Body of pancreas (tissue), 4 donors: ENCODE measurements at regions not wholly inside any gene's neighbourhood (a gene's known extent, or its start where the extent isn't known, plus 50 kb on each side); places are given as distances from the start of the nearest gene placed in this dataset.

ENCODE experiments used
- POLR2A ChIP-seq, 3 donors: fragments of 450-650 bp; IDR thresholded peaks; one replicate each; pipeline ENCODE4 v1.6.1; 2016; ENCODE audit warnings: antibody characterized with exemption in 3 of 3, mild to moderate bottlenecking in 2 of 3
- TF ChIP-seq, protein P1 (sequence below), 7 experiments: fragments of 450-650 bp in 4 of 7; fragments of 200-600 bp in 3 of 7; sonication (generic) in 3 of 7; IDR thresholded peaks; one replicate each; pipeline ENCODE4 v1.5.1; 2016 to 2019; ENCODE audit warnings: antibody characterized with exemption in 7 of 7

DNA sequence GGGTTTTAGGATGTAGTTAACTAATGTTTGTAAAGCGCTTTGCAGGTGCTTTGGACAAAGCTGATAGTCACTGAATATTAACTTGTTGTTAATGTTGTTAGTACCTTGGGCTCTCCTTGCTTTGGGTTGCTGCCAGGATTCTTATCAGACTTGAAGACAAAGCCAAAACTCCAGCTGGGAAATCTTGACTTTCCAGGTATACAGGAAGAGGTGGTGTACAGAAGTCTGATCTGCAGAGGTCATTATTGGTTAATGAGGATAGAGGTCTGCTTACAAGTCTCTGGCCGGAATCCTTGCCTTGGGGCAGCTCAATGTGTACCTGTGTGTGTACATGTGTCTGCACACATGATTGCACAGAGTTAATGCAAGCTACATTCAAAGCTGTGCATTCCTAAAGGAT lies 96.0 kb upstream of the POU3F1 start:
- TF ChIP-seq, protein P1, sequence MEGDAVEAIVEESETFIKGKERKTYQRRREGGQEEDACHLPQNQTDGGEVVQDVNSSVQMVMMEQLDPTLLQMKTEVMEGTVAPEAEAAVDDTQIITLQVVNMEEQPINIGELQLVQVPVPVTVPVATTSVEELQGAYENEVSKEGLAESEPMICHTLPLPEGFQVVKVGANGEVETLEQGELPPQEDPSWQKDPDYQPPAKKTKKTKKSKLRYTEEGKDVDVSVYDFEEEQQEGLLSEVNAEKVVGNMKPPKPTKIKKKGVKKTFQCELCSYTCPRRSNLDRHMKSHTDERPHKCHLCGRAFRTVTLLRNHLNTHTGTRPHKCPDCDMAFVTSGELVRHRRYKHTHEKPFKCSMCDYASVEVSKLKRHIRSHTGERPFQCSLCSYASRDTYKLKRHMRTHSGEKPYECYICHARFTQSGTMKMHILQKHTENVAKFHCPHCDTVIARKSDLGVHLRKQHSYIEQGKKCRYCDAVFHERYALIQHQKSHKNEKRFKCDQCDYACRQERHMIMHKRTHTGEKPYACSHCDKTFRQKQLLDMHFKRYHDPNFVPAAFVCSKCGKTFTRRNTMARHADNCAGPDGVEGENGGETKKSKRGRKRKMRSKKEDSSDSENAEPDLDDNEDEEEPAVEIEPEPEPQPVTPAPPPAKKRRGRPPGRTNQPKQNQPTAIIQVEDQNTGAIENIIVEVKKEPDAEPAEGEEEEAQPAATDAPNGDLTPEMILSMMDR (IDR thresholded peaks at IDR 0.05) = no peak
- TF ChIP-seq POLR2A (IDR thresholded peaks at IDR 0.05) = no peak
